ENCODE measurements at regions not wholly inside any gene's neighbourhood (a gene's known extent, or its start where the extent isn't known, plus 50 kb on each side); places are given as distances from the start of the nearest gene placed in this dataset.

DNA sequence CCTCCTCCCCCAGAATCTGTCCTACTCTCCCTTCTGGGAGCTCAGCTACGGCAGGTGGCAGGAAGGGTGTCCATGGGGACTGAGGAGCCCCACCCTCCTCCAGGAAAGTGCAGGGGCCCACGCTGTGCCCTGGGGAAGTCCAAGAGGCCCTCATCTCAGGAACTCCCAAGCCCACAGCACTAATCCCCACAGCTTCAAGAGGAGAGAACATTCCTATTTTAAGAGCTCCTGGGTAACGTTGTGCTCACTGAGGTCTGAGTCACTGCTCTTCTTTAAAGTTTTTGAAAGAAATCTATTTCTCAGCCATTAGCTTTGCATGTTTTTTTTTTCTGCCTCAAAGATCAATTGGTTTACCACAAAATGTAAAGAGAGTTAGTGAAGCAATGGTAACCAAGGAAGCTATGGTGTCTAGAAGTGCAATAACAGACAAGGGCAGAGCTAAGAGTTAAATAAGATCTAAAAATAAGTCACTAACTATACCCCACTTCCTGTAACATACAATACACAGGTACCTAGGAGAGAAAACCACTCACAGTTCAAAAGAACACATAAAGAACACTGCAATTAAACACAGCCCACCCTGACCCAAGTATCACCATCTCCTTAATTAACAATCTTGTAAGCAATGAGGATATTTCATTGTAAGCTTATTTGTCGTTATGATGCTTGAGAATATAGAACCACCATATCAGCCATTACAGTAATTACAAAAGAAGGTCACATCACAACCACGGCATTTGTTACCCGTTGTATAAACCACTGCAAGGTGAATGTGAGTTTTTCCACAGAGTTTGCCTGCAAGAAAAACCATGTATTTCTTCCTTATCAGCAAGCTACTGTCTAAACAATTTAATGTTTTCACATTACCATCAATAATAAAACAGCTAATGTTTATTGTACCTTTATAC is 382.3 kb upstream of the SLC30A5 start:
- no peak overlapping the region for H3K4me2 ChIP-seq (ENCODE audit: low read length)
- no peak overlapping the region for H3K4me3 ChIP-seq (ENCODE audit: low read length)
- no peaks in the 10 kb centered on the region for H3K27me3 ChIP-seq (ENCODE audit: control insufficient read depth, insufficient read depth, low read length)
- H3K4me1 ChIP-seq (ENCODE audit: control insufficient read depth, insufficient read depth, low read length), result peaks cover 4% of the 10 kb centered on the region
- no peaks in the 10 kb centered on the region for H3K36me3 ChIP-seq (ENCODE audit: insufficient read depth, low read length)
- no peak overlapping the region for H3K9ac ChIP-seq (ENCODE audit: low read depth, low read length)
- no peaks in the 10 kb centered on the region for H3K9me3 ChIP-seq (replicated peaks; ENCODE audit: low read length)

DNA sequence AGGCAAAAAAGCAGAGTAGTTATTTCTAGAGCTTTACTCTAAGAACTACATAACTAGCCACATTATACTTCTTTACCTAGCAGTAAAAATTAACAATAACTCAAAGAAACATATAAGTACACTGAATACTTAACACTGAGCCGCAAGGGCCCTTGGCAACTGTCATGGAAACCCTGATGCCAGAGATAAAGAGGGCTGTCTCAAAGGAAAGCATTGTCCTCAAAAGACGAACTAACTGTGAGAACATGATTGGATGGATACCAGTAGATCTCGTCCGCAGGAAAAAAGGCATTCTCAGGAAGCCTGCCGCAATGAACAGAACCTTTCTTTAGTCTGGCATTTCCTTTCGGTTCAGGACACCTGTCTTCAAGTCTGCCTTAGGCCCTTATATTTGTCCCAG is 379.0 kb upstream of the SLC30A5 start:
- H3K9ac ChIP-seq (ENCODE audit: low read depth, low read length), result no peak overlapping the region
- H3K27me3 ChIP-seq (ENCODE audit: control insufficient read depth, insufficient read depth, low read length), result no peaks in the 10 kb centered on the region
- no peak overlapping the region for H3K4me3 ChIP-seq (ENCODE audit: low read length)
- no peaks in the 10 kb centered on the region for H3K9me3 ChIP-seq (replicated peaks; ENCODE audit: low read length)
- H3K4me2 ChIP-seq (ENCODE audit: low read length), result no peak overlapping the region
- H3K36me3 ChIP-seq (ENCODE audit: insufficient read depth, low read length), result no peaks in the 10 kb centered on the region
- H3K4me1 ChIP-seq (ENCODE audit: control insufficient read depth, insufficient read depth, low read length), result peaks cover 4% of the 10 kb centered on the region

DNA sequence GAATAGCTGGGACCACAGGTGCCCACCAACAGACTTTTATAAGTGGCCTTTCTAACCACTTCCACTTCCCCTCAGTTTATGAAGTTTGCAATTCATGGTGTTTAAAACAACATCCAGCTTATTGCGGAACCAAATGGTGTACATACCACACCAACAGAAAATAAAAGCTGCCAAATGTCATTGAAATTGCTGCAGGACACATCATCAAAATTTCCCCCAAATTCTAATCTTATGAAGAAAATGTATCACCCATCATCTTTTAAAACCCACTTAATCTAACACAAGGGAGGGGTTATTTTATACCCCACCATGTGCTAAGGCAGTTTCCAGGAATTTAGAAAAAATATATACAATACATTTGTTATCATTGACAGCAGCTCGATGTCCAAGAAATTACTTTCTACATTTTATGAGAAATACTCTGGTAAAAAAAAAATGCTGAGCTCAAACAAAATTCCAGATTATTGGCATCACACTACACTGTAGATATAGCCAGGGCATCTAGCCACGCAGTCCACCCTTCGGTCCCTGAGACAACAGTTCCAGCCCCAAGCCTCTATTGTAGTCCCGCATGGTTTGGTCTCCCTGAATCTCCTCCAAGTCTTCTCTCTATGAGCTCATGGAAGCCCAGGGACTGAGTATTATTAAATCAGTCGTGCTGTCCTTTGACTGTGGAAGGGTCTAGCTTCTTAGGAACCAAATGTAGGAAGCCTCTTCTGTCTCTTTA is 372.8 kb upstream of the SLC30A5 start:
- Histone ChIP-seq H3K4me2 (ENCODE audit: low read length) (no peak overlapping the region), H3K9me3 (replicated peaks; ENCODE audit: low read length) (no peaks in the 10 kb centered on the region), H3K36me3 (ENCODE audit: insufficient read depth, low read length) (no peaks in the 10 kb centered on the region), H3K4me3 (ENCODE audit: low read length) (no peak overlapping the region), H3K27me3 (ENCODE audit: control insufficient read depth, insufficient read depth, low read length) (peaks cover 9% of the 10 kb centered on the region), H3K4me1 (ENCODE audit: control insufficient read depth, insufficient read depth, low read length) (no peaks in the 10 kb centered on the region), H3K9ac (ENCODE audit: low read depth, low read length) (no peak overlapping the region)

DNA sequence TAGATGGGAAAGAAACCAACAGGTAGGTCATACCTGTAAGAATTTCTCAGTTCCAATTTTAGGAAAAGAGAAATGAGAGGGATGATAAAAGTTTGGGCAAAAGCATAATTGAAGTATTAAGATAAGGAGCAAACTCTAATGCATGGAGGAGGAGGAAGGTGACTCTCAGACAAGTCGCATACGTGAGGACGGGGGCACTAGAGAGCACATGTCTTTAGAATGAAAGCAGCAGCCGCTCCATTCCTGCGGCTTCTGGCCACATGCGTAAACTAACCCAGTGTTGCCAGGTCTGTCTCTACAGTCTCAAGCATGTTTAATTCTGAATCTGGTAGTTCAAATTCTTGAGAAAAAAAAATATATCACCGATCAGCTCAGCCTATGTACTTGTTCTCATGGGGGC is 371.5 kb upstream of the SLC30A5 start:
- H3K4me1 ChIP-seq (ENCODE audit: control insufficient read depth, insufficient read depth, low read length), result no peaks in the 10 kb centered on the region
- no peaks in the 10 kb centered on the region for H3K36me3 ChIP-seq (ENCODE audit: insufficient read depth, low read length)
- no peak overlapping the region for H3K4me3 ChIP-seq (ENCODE audit: low read length)
- H3K27me3 ChIP-seq (ENCODE audit: control insufficient read depth, insufficient read depth, low read length), result peaks cover 9% of the 10 kb centered on the region
- H3K9me3 ChIP-seq (replicated peaks; ENCODE audit: low read length), result no peaks in the 10 kb centered on the region
- H3K4me2 ChIP-seq (ENCODE audit: low read length), result no peak overlapping the region
- no peak overlapping the region for H3K9ac ChIP-seq (ENCODE audit: low read depth, low read length)

DNA sequence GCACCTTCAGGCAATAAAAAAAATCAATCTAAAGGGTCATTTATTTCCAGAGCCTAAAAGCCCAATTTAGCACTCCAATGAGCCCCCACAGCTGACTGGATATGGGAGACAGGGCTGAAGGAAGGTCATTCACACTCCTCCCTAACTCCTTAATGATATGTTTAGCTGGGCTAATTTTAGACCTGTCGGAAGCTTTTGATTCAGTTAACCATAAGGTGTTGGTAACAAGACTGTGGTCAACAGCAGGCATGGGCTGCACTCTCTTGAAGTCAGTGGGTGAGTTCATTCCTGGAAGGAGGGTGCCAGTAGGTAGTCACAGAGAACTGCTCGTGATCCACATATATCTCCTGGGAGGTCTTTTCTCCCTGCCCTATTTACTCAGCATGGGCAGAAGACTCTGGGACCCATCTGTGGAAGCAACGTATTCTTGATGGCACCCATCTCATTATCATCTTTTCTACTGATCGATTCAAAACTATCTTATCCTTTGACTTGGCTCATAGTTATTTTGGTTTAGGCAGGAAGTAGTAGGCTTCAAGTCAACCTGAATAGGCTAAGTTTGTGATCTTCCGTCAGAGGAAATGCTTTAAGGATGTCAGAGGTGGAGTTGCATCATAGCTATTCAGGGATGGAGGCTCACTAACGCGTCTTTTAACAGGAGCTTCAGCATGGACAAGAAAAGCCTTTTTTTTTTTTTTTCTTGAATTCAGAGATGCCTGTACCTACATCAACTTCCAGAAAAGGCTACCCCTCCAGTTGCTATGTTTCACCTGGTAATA is 367.7 kb upstream of the SLC30A5 start:
- Histone ChIP-seq H3K4me1 (ENCODE audit: control insufficient read depth, insufficient read depth, low read length) (peaks cover 9% of the 10 kb centered on the region), H3K9ac (ENCODE audit: low read depth, low read length) (no peak overlapping the region), H3K4me2 (ENCODE audit: low read length) (no peak overlapping the region), H3K9me3 (replicated peaks; ENCODE audit: low read length) (no peaks in the 10 kb centered on the region), H3K4me3 (ENCODE audit: low read length) (no peak overlapping the region), H3K36me3 (ENCODE audit: insufficient read depth, low read length) (no peaks in the 10 kb centered on the region), H3K27me3 (ENCODE audit: control insufficient read depth, insufficient read depth, low read length) (peaks cover 9% of the 10 kb centered on the region)

DNA sequence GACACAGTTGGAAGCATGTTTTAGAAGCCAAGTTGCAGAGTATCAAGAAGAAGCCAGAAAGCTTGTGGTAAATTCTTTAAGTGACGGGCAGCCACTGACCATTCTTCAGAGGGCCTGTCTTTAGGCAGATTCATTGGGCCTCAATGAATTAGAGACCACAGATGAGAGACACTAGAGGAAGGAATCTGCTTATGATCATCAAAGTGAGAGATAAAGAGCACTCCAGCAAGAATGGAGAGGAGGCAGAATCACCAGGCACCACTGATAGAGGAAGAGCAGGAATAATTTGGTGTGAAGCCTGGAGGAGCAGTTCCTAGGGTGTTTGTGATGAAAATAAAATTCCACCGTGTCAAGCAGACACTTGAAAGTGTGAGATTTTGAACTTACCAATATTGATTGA is 365.9 kb upstream of the SLC30A5 start:
- H3K36me3 ChIP-seq (ENCODE audit: insufficient read depth, low read length), result no peaks in the 10 kb centered on the region
- H3K9ac ChIP-seq (ENCODE audit: low read depth, low read length), result no peak overlapping the region
- H3K9me3 ChIP-seq (replicated peaks; ENCODE audit: low read length), result no peaks in the 10 kb centered on the region
- H3K4me2 ChIP-seq (ENCODE audit: low read length), result no peak overlapping the region
- H3K4me3 ChIP-seq (ENCODE audit: low read length), result no peak overlapping the region
- H3K4me1 ChIP-seq (ENCODE audit: control insufficient read depth, insufficient read depth, low read length), result peaks cover 11% of the 10 kb centered on the region
- H3K27me3 ChIP-seq (ENCODE audit: control insufficient read depth, insufficient read depth, low read length), result peaks cover 5% of the 10 kb centered on the region

DNA sequence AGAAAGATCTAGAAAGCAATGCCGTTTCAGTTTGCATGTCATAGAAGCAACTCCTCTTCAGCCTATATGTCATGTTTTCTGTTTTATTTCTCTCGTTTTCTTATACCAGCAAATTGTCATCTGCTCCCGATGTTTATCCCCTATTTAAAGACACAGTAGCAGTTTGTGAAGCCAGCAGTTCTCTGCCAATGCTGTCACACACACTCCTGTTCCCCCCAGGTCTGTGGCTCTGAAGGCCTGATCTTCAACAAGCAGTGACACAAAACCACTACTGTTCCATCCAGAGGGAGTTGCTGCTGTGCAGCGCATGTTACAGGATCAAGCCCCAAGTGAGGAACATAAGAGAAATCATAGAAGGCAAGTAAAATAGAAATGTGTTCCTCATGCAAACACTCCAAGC is 364.1 kb upstream of the SLC30A5 start:
- Histone ChIP-seq H3K4me2 (ENCODE audit: low read length) (no peak overlapping the region), H3K27me3 (ENCODE audit: control insufficient read depth, insufficient read depth, low read length) (peaks cover 4% of the 10 kb centered on the region), H3K9ac (ENCODE audit: low read depth, low read length) (no peak overlapping the region), H3K4me3 (ENCODE audit: low read length) (no peak overlapping the region), H3K9me3 (replicated peaks; ENCODE audit: low read length) (no peaks in the 10 kb centered on the region), H3K36me3 (ENCODE audit: insufficient read depth, low read length) (no peaks in the 10 kb centered on the region), H3K4me1 (ENCODE audit: control insufficient read depth, insufficient read depth, low read length) (peaks cover 11% of the 10 kb centered on the region)

DNA sequence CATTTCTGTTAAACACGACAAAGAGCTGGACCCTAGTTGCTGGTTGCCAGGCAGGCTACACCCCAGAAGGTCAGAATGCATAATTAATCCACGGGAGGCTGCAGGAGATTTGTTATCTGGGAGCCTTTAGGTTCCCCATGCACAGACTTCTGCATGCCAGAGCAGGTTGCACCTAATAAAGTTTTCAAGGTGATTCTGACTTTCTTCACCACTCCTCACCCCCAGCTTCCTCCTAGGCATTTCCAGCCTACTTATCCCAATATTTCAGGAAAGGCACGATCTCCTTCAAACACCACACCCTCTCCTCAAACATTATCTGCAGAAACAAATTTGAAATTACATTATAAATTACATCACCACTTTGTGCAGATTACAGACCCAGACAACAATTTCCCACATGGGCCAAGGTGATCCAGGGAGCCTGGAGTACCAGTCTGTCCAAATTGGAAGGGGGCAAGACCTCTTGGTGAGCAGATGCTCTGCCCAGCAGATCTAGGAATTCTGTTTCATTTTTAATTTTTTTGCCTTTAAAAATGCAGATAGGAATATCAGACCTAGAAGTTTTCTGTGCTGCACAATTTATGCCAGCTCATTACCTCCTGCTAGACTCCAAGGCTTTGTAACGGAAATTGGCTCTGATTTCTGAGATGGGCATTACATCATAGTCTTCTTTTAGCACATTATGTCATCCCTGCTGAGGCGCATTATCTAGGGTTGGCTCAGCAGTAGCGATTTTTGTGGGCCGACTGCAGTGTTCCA is 363.4 kb upstream of the SLC30A5 start:
- no peaks in the 10 kb centered on the region for H3K9me3 ChIP-seq (replicated peaks; ENCODE audit: low read length)
- H3K27me3 ChIP-seq (ENCODE audit: control insufficient read depth, insufficient read depth, low read length), result no peaks in the 10 kb centered on the region
- H3K4me1 ChIP-seq (ENCODE audit: control insufficient read depth, insufficient read depth, low read length), result peaks cover 11% of the 10 kb centered on the region
- H3K36me3 ChIP-seq (ENCODE audit: insufficient read depth, low read length), result no peaks in the 10 kb centered on the region
- H3K9ac ChIP-seq (ENCODE audit: low read depth, low read length), result no peak overlapping the region
- no peak overlapping the region for H3K4me3 ChIP-seq (ENCODE audit: low read length)
- H3K4me2 ChIP-seq (ENCODE audit: low read length), result peak overlapping the region; percentile 45

DNA sequence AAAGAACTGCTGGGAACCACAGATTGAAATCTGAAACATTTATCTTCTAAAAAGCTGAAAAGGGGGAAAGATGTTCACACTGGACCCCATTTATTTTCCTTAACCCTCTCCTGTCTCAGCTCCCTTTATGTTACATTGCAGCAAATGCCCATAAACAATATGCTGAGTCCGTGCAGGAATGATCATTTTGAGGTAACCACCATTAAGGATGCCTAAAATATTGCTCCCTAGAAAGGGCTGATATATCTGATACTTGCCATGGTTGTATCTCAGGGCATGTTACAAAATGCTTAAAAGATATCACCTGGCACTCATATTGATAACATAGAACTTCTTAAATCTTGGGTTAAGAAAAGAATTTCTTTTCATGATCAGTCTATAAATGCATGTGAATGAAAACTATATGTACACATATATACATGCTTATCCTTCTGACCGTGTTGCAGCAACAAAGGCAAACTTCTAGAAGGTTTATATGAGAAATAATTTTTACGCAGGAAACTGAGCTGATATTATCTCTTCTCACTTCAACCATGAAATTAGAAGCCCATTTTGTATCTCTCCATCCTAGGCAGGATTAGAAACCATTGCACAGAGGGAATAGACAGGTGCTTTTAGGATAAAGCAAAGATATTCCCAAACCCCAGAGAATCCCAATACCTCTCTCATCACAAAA is 362.7 kb upstream of the SLC30A5 start:
- Histone ChIP-seq H3K4me3 (ENCODE audit: low read length) (no peak overlapping the region), H3K9ac (ENCODE audit: low read depth, low read length) (no peak overlapping the region), H3K4me2 (ENCODE audit: low read length) (peak overlapping the region; percentile 45), H3K4me1 (ENCODE audit: control insufficient read depth, insufficient read depth, low read length) (peaks cover 11% of the 10 kb centered on the region), H3K27me3 (ENCODE audit: control insufficient read depth, insufficient read depth, low read length) (no peaks in the 10 kb centered on the region), H3K36me3 (ENCODE audit: insufficient read depth, low read length) (no peaks in the 10 kb centered on the region), H3K9me3 (replicated peaks; ENCODE audit: low read length) (no peaks in the 10 kb centered on the region)

DNA sequence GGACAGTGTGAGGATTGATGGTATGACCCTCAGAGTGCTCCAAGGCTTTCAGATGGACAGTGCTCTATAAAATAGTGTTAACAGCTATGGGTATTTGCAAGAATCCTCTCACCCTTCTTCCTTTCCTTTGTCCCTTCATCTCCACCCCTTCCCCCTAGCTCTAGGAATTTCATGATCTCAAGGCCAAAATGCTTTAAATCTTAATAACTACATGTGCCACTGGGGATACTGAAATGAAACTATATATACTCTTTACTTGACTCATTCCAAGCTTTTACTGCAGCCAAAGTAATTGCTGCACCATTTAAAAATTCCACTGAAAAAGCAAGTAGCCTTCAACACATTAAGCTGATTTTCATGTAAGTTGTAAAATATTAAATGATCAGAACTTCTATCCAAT is 361.6 kb upstream of the SLC30A5 start:
- H3K4me2 ChIP-seq (ENCODE audit: low read length), result no peak overlapping the region
- H3K4me1 ChIP-seq (ENCODE audit: control insufficient read depth, insufficient read depth, low read length), result peaks cover 11% of the 10 kb centered on the region
- H3K27me3 ChIP-seq (ENCODE audit: control insufficient read depth, insufficient read depth, low read length), result no peaks in the 10 kb centered on the region
- H3K36me3 ChIP-seq (ENCODE audit: insufficient read depth, low read length), result no peaks in the 10 kb centered on the region
- no peak overlapping the region for H3K4me3 ChIP-seq (ENCODE audit: low read length)
- H3K9me3 ChIP-seq (replicated peaks; ENCODE audit: low read length), result no peaks in the 10 kb centered on the region
- H3K9ac ChIP-seq (ENCODE audit: low read depth, low read length), result no peak overlapping the region

Measured in skeletal muscle satellite cell (primary cell).